Lower leg skin (tissue), 4 donors: ENCODE measurements at regions not wholly inside any gene's neighbourhood (a gene's known extent, or its start where the extent isn't known, plus 50 kb on each side); places are given as distances from the start of the nearest gene placed in this dataset.

Experiments
- DNase-seq, 2 donors: peaks; one replicate each; pipeline ENCODE4 v3.0.0-alpha.2; 2019; ENCODE audit warnings: low spot score in 2 of 2
- H3K4me3 ChIP-seq: fragments of 200-600 bp; sonication (generic); 2 replicates; pipeline ENCODE4 v1.5.1; 2017; ENCODE audit warnings: mild to moderate bottlenecking, low read depth; ENCODE audit not compliant: poor library complexity, severe bottlenecking
- CTCF ChIP-seq, 3 donors: fragments of 450-650 bp; IDR thresholded peaks; one replicate each; pipeline ENCODE4 v1.5.1; 2016; ENCODE audit warnings: antibody characterized with exemption in 3 of 3, mild to moderate bottlenecking in 3 of 3, moderate library complexity in 2 of 3
- POLR2A ChIP-seq, 2 donors: fragments of 450-650 bp; IDR thresholded peaks; one replicate each; pipeline ENCODE4 v1.6.1; 2016 to 2017; ENCODE audit warnings: antibody characterized with exemption in 2 of 2, mild to moderate bottlenecking in 1 of 2, moderate library complexity in 1 of 2
- WGBS, 2 donors: methylation state at CpG; one replicate each; pipeline ENCODE4 v1.1.5; 2018; 5-methylcytosine and 5-hydroxymethylcytosine counted together
- intact Hi-C: fragments of 100-400 bp; cut with DNase I; formaldehyde crosslinking; loops from one replicate; pipeline ENCODE4 v1.15.0; 2023; ENCODE audit warnings: low total_unique reads

- no peak for DNase-seq
- H3K4me3 ChIP-seq: no peak overlapping the region
- WGBS, 2 donors: 91 to 92% methylated on average over 1 of the region's 1 CpG
- intact Hi-C loops: no loop called here
- TF ChIP-seq CTCF (IDR thresholded peaks at IDR 0.05) (no peak), POLR2A (IDR thresholded peaks at IDR 0.05) (no peak)
Observed at GRCh38 chr9:20208961-20209371, 413.3 kb downstream of the MLLT3 start.

GRCh38 chr9:20208226-20208625 is 414.1 kb downstream of the MLLT3 start:
- intact Hi-C loops: no loop called here
- TF ChIP-seq POLR2A (IDR thresholded peaks at IDR 0.05): no peak
- TF ChIP-seq CTCF (IDR thresholded peaks at IDR 0.05): no peak
- WGBS, 2 donors: 90 to 94% methylated on average over 5 of the region's 5 CpGs
- no peak for DNase-seq
- H3K4me3 ChIP-seq: no peak overlapping the region

- WGBS, 2 donors: 74 to 81% methylated on average over 1 of the region's 1 CpG
- H3K4me3 ChIP-seq: no peak overlapping the region
- no peak for DNase-seq
- intact Hi-C loops: no loop called here
- TF ChIP-seq CTCF (IDR thresholded peaks at IDR 0.05): no peak
- TF ChIP-seq POLR2A (IDR thresholded peaks at IDR 0.05): no peak
Observed at GRCh38 chr9:20207176-20207575, 415.1 kb downstream of the MLLT3 start.

GRCh38 chr9:20205821-20206220 is 416.5 kb downstream of the MLLT3 start:
- TF ChIP-seq CTCF (IDR thresholded peaks at IDR 0.05): no peak
- TF ChIP-seq POLR2A (IDR thresholded peaks at IDR 0.05): no peak
- H3K4me3 ChIP-seq: no peak overlapping the region
- intact Hi-C loops: no loop called here
- 53 to 58% methylated on average over 2 of the region's 2 CpGs for WGBS, 2 donors
- DNase-seq: no peak

- TF ChIP-seq CTCF (IDR thresholded peaks at IDR 0.05) (no peak), POLR2A (IDR thresholded peaks at IDR 0.05) (no peak)
- DNase-seq: no peak
- WGBS, 2 donors: 30 to 38% methylated on average over 1 of the region's 1 CpG
Observed at GRCh38 chr9:20200991-20201431, 412.2 kb upstream of the SLC24A2 start.

GRCh38 chr9:20200581-20200980 is 411.7 kb upstream of the SLC24A2 start:
- 81 to 83% methylated on average over 2 of the region's 2 CpGs for WGBS, 2 donors
- DNase-seq: no peak
- TF ChIP-seq CTCF (IDR thresholded peaks at IDR 0.05): no peak
- intact Hi-C loops: no loop called here
- H3K4me3 ChIP-seq: no peak overlapping the region

More at GRCh38 chr9:20200991-20201431, 412.2 kb upstream of the SLC24A2 start:
- intact Hi-C loops: no loop called here
- H3K4me3 ChIP-seq: no peak overlapping the region
